ENCODE measurements at regions not wholly inside any gene's neighbourhood (a gene's known extent, or its start where the extent isn't known, plus 50 kb on each side); places are given as distances from the start of the nearest gene placed in this dataset.

DNA sequence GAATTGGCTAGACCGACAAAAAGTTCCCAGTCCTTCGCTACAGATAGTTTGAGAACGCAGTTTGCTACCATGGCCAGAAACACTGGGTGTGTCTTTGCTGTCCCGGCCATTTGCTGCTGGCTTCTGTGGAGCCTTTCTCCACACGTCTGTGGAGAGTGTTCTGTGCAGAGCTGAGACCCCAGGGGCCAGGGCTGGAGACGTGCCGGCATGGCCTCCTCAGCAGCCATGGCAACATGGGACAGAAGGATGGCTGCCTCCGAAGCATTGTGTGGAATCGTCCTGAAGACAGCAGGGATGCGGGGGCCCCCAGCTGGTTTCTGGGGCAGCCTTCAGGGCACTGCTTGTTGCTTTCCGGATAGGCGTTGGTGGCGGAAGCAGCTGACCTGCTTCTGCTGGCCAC is 142.8 kb downstream of the GADD45G start:
- DNase-seq (ENCODE audit: low read depth): no peak

DNA sequence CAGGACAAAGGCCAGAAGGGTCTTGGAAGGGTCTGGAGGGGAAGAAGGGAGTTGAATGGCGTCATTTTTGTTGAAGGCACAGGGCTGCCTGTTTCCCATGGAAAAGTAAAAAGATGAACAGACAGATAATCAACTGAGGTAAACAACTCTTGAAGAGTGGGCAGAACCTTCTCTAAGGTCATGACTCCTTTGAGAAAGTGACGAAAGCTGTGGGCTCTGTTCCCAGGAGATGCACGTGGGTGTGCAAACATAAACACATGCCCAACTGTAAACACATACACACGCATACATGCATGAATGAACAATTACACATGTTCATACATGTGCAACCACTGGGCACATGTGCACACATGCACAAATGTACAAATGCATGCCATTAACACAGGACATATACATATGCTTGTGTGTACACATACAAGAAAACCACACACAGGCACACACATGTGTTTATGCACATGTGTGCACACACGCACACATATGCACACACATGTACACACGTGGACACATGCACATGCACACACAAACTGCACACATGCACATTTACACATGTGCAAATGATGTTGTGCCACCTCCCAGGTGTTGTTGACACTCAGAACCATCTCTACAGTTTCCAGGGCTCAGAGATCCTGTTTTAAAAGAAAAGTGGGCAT is 143.3 kb downstream of the GADD45G start:
- DNase-seq (ENCODE audit: low read depth): no peak

DNA sequence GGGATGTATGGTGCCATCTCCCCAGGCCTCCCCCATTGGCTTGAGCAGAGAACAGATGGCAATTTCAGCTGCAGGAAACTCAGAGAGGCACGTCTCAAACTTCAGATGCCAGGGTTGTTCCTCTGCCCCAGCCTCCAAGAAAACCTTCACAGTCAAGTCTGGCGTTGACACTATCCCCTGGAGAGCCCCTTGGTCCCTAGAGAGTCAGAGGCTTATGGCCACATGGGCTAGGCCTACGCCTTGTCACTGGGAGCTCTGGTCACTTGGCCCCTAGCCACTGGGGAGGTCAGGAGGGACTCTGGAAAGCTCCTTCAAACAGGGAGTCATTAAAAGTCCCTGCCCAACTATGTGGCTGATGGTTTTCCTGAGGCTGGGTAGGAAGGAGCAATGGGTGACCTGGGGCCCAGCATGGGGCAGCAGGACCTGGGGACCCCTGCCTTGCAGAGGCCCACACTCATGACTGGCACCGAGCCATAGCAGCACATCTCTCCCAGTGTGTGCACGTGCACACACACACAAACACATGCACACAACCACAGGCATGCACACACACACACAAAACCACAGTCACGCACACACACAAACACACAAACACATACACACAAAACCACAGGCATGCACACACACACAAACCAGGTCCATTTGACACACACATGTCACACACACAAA is 144.2 kb downstream of the GADD45G start:
- no peak for DNase-seq (ENCODE audit: low read depth)

DNA sequence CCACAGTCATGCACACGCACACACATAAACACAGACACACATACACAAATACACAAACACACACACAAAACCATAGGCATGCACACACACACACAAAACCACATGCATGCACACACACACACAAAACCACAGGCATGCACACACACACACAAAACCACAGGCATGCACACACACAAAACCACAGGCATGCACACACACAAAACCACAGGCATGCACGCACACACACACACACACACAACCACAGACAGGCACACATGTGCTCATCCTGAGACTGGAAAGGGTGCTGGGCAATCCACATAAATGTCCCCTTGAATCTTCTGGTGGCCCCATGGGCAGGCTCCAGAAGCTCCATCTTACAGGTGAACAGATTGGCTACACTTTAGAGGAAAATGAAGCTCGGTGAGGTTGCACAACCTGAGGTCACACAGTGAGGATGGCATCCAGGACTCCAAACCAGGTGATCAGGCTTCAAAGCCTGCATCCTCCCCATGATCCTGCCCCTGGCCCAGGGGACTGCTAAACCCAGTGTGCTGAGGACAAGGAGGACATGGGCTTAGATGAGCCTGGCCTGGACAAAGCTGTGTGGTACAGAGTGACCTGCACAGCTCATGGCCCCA is 144.8 kb downstream of the GADD45G start:
- no peak for DNase-seq (ENCODE audit: low read depth)

DNA sequence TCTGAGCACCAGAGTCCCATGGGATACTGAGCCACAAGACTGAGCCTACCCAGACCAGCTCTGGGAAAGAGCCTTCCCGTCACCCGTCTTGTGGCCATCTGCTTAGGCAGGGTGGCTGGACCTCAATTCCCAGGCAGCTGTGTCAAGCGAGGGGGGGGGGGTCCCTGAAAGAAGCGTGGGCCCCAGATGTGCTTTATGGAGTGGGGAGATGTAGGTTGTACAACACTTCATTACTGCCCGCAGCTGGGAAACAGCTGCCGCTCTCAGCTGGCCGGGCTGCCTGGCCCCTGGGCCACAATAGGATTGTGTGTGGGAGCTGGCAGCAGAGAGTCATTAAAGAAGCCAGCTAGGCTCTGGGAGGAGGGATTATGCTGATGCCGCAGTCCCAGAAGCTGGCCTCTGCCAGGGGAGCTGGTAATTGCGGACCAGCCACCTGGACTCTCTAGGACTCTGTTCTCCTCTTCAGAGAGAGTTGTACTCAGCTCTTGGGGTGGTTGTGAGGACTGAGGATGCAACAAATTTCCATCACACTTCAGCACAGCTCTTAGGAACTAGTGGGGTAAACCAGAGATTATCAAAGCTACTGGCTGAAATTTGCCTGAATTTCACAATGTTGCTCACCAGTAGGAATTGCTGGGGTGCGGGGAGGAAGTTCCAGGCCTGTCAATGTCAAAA is 145.4 kb downstream of the GADD45G start:
- no peak for DNase-seq (ENCODE audit: low read depth)

DNA sequence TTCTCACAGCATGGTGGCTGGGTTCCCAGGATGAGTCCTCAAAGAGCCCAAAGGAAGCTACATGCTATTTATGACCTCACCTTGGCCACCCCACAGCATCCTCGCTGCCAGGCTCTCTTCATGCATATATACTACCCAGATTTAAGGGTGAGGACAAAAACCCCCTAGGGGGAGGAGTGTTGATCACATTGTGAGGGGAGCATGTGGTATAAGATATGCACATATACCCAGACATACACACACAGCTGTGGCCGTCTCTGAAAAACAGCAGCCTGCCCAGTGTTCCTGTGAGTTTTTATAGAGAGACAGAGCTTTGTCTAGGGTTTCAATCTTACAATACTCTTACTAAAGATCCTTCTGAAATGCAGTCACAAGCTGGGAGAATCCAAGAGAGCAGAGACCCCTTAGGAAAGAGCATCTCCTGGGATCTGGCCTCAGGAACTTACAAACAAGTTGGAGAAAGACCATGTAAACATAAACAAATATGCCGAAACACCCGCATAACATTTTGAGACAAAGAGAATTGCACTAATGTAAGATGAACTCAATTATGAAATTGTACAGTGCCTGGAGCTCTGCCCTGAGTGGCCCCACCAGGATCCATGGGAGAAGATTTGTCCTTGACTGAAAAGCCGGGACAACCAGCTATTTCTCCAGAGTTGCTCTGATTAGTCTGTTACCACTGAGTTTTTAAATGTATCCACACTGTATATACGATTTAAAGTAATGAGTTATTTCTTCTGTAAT is 146.4 kb downstream of the GADD45G start:
- no peak for DNase-seq (ENCODE audit: low read depth)

DNA sequence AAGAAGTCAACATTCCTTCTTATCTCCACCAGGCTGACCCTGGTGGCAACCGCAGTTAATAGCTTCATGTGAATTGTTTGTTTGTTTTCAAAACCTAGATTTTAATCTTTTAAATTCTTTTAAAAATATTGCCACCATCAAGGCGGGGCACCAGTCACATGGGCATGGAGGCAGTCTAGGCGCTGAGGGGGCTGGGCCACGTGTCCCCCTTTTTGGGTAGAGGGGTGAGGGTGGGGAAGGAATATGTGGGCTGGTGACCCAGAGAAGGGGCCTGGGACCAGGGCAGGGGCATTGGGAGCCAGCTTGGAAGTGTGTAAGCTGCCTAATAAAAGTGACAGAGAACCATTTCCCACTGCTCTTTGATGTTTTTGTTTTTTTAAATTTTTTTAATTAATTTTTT is 147.3 kb downstream of the GADD45G start:
- DNase-seq (ENCODE audit: low read depth): no peak

DNA sequence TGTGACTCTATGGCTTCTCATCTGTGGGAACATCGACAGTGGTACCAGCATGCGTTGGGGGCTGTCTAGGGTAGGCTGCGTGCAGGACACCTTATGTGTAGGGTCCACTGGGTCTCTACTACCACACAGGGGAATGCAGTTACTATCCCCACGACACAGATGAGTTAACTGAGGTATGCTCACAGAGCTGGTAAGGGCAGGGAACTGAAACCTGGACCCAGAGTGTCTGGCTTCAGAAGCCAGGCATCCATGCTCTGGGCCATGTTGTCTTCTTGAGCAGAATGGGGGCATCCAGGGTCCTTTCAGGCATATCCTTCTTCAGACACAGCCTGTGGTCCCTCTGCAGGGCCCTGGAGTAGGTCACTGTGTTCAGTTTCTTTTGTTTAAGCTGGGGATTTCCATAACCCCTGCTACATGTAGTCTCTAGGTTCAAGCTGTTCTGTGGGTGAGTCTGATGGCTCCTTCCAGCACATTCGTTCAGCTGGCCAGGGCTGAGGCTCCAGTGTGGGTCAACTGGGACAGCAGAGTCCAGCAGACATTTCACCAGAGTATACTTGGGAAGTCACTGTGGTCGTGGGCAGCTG is 148.8 kb downstream of the GADD45G start:
- DNase-seq (ENCODE audit: low read depth): no peak

DNA sequence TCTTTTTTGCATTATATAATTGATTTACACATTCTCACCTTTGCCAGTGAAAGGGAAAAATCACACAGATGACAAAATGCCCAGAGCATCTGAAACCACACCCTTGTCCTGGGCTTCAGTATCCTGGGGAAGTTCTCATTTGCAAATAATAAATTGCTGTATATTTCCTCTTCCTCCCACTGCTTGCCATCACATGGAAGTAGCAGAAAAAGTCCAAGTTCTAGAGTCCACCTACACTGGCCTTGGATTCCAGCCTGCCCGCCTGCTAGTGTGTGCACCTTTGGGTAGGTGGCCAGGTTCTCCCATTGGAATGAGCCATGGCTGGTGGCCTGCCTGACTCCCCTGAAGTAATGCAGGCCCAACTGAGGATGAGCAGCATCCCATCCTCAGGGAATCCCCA is 149.4 kb downstream of the GADD45G start:
- no peak for DNase-seq (ENCODE audit: low read depth)

DNA sequence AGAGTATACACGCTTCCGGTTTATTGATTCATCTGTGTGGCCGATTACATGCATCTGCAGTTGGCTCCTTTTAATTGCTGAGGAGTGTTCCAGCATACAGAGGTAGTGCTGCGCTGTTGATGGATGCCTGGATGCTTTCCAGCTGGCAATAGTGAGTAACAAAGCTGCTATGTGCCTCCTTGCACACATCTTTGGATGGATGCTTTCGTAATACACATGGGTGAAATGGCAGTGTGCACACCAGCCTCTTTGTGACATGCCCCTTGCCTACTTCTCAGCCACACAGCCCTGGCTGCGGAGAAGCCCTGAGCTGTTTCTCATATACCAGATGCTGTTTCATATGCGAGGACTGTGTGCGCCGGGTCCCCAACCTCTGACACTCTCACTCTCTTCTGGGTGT is 151.0 kb downstream of the GADD45G start:
- no peak for DNase-seq (ENCODE audit: low read depth)

DNA sequence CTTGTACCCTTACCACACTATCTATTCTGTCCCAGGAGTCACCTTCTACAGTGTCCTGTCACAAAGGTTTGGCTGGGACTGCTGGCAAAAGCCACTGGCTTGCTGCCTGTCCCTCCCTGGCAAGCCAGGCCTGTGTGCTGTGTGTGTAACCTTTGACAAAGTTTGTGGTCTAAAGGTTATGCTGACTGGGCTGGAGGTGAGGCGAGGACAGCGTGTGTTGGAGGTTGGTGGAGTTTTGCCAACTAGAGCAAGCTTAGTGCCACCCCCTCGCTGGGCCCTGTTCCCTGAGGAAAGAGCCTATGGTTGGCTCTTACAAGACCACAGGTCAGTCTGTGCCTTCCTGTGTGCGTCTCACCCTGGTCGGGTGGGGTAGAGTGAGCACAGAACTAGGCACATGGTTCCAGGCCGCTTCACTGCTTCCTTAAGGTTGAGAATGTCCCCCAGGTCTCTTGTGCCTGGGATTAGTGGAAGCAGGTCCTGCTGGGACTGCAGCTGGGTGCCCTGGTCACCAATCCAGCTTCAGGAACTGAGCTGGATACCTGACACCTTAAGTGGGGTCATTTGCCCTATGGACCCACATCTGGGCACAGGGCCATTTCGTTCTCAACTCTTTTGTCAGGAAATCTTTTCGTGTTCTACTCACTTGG is 152.2 kb downstream of the GADD45G start:
- no peak for DNase-seq (ENCODE audit: low read depth)

DNA sequence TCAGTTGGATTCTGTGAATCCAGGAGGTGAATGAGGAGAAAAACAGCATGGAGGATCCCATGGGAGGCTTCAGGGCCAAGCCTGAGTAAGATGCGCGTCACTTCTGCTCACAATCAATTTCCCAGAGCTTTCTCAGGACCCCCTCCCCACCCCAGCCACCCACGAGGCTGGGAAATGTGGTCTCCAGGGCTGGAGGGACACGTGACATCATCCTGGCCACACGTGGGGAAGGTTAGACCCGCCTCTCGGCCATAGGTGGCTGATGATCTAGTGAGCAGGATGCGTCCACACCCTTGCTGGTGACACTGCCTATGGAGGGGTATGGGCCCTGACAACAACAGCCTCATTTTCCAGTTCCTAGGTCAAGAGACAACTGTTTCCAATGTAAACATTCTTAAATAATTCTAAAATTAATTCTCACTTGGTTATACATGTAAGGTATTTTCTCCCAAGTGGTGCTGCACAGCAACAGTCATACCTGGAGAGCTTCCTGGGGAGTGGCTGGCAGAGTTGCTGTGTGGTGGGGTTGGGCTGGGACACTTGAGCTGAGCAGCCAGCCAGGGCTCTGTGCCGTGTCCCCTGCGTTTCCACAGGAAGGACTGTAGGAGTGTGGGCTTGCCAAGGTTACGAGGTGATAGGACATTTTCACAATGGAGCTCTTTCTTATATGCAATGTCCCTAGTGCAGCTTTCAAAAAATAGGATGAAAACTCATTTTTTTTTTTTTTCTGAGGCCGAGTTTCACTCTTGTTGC is 153.1 kb downstream of the GADD45G start:
- DNase-seq (ENCODE audit: low read depth): no peak

DNA sequence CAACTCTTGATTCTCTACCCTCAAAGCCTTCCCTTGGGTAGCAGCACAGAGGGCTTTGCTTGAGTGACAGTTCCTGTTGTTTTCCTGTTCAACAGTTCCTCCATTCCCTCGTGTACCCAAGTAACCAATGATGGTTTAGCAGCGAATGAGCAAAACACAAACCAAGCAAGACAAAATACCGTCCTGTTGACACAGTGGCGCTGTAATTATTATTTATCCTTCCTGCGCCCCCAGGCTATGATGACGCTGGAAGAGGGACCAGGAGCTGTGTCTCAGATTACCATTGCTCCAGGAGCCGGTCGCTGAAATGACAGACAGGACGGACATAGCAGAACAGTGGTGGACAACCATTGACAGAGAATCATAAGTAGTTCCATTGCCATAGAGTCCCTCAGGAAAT is 154.8 kb downstream of the GADD45G start:
- DNase-seq (ENCODE audit: low read depth): no peak

DNA sequence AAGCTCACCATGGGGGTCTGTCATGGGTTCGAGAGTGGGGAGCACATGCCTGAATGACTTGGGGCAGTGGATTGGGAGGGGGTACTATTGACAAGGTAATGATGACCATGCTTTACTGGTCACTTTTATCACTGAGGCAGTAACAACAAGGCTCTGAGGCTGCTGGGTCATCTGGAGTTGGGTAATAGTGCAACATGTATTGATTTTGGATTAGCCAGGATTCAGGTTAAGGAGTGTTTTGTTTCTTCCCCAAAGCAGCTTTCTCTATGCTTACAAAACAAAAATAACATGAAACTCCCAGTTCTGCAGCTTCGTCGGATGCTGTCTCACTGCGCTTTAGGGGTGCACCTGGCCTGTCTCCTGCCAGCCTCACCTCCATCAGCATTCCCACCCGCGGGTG is 155.3 kb downstream of the GADD45G start:
- no peak for DNase-seq (ENCODE audit: low read depth)

DNA sequence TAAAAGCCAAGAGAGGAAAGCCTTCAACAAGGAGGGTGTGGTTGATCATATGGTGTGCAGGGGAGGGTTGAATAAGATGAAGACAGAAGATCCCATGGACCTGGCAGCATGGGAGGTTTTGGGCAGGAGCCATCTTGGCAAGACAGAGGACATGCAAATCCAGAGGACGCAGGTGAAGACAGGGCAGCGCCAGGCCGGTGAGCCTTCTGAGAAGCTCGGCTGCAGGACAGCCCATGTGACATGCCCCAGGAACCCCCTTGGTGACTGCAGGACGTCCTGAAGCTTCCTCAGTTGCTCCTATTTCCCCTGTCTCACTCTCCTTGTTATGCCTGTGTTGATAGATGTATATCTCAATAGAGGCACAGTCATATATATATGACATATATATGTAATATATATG is 159.4 kb downstream of the GADD45G start:
- DNase-seq (ENCODE audit: low read depth): no peak

DNA sequence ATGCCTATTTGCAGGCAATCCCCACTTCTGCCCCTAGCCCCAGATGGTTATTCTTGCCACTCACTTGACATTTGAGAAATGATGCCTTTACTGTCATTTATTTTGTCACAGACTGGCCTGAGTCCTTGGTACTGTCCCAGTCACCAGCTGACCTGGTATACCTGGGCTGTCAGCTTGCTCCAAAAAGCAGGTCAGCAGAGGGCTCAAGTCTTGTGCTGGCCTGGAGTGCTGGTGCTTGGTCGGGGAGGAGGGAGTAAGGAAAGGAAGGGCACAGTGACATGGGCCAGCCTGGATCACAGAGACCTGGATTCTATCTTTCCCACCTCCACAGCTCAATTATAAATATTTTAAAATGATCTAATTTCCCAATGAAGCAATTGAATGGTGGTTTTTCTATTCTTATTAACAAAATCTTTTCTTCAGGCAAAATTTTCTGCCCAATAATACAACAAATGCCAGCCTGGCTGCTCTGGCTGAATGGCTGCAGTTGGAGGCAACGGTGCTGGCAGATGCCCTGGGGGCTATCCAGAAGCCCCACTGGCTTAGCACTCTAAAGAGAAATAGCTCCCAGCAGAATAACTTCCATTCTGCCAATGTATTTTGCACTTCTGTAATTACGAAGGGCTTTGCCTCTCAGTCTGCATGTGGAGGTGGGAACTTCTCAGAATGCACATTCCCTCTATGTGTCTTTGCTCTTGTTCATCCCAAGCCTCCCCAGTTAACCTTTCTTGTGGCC is 160.6 kb downstream of the GADD45G start:
- DNase-seq (ENCODE audit: low read depth): no peak

DNA sequence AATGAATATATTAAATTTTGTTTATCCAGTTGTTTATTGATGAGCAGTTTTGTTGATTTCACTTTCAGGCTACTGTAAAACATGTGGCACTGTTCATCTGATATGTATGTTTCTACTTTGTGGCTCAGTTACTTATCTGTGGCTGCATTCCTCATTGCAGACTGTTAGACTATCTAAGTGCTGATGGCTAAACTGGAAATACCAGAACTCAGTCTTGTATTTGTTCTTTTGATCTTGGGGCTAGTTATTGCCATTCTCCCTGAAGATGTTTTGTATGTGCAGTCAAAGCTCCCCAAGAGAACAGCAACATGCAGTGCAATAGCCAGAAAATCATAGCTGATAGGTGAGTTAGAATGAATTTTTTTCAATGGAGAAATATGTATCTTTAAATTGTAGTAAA is 162.2 kb downstream of the GADD45G start:
- DNase-seq (ENCODE audit: low read depth): no peak

DNA sequence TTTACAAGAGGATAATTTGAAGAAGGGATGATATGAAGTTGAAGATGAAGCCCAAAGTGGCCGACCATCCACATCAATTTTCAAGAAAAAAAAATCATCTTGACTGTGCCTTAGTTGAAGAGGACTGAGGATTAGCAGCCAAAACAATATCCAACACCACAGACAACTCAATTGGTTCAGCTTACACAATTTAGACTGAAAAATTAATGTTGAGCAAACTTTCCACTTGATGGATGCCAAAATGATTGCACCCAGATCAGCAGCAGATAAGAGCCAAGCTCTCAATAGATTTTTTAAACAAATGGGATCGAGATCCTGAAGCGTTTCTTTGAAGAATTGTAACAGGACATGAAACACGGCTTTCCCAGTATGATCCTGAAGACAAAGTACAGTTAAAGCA is 163.2 kb downstream of the GADD45G start:
- no peak for DNase-seq (ENCODE audit: low read depth)

DNA sequence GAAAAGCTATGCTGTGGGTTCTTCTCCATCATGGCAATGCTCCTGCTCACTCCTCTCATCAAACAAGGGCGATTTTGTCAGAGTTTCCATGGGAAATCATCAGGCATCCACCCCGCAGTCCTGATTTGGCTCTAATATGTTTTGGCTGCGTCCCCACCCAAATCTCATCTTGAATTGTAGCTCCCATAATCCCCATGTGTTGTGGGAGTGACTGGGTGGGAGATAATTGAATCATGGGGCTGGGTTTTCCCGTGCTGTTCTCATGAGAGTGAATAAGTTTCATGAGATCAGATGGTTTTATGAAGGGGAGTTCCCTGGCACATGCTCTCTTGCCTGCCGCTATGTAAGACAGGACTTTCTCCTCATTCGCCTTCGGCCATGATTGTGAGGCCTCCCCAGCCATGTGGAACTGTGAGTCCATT is 163.8 kb downstream of the GADD45G start:
- DNase-seq (ENCODE audit: low read depth): no peak

DNA sequence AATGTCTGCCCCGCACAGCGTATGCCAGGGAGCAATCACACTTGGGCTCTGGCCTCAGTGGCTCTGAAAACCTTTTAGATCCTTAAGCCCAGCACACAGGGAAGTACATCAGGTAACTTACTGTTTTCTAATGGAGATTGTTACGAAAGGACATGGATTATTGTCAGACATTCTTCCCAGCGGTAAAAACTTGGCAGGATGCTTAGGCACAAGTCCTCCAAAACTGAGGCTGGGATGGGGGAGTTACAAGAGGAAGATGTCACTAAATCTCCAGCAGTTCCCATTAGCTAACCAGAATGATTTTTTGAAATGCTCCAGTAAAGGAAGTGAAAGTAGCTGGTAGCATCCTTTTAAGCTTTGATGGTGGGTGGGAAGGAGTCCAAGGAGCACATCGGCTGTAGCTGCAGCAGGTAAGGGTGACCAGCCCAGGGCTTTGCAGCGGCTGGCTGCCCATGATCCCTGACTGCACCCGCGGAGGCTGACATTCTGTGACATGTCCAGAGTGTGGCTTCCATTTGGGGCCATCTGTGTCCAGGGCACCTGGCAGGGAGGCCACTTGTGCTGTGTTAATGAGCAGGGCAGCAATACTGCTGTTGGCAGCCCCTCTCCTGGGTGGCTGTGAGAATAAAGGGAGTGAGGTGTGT is 165.8 kb downstream of the GADD45G start:
- no peak for DNase-seq (ENCODE audit: low read depth)
